Skeletal muscle tissue (tissue), 3 donors: ENCODE measurements at regions not wholly inside any gene's neighbourhood (a gene's known extent, or its start where the extent isn't known, plus 50 kb on each side); places are given as distances from the start of the nearest gene placed in this dataset.

Source experiments
- H3K27ac ChIP-seq: one replicate; pipeline ENCODE4 v1.7.0; 2013; ENCODE audit warnings: mild to moderate bottlenecking, low read depth, low read length, inconsistent platforms
- H3K27me3 ChIP-seq, 3 donors: one replicate each; pipeline ENCODE4 v1.7.0; 2013; ENCODE audit warnings: low read length in 3 of 3; ENCODE audit not compliant: control insufficient read depth in 3 of 3, insufficient read depth in 3 of 3
- H3K36me3 ChIP-seq, 3 donors: one replicate each; pipeline ENCODE4 v1.7.0; 2013; ENCODE audit warnings: low read length in 3 of 3; ENCODE audit not compliant: control insufficient read depth in 3 of 3, insufficient read depth in 3 of 3
- H3K4me1 ChIP-seq, 3 donors: one replicate each; pipeline ENCODE4 v1.7.0; 2013; ENCODE audit warnings: low read length in 3 of 3, mild to moderate bottlenecking in 3 of 3; ENCODE audit not compliant: control insufficient read depth in 3 of 3, insufficient read depth in 3 of 3
- H3K4me3 ChIP-seq, 3 donors: one replicate each; pipeline ENCODE4 v1.7.0; 2013; ENCODE audit warnings: low read length in 3 of 3
- H3K9ac ChIP-seq, 3 donors: one replicate each; pipeline ENCODE4 v1.7.0; 2013; ENCODE audit warnings: low read length in 3 of 3, mild to moderate bottlenecking in 3 of 3, moderate library complexity in 2 of 3, low read depth in 1 of 3
- H3K9me3 ChIP-seq, 3 donors: one replicate each; pipeline ENCODE4 v1.7.0; 2013; ENCODE audit warnings: low read length in 3 of 3; ENCODE audit not compliant: control insufficient read depth in 3 of 3
- donor health status: Osteomylitis.

- no peaks in the 10 kb centered on the region for H3K9me3 ChIP-seq
- H3K36me3 ChIP-seq: no peaks in the 10 kb centered on the region
- H3K9ac ChIP-seq: no peak overlapping the region
- H3K4me3 ChIP-seq: no peak overlapping the region
- no peaks in the 10 kb centered on the region for H3K27me3 ChIP-seq
- H3K27ac ChIP-seq: no peak overlapping the region
- no peaks in the 10 kb centered on the region for H3K4me1 ChIP-seq
These were observed 470.0 kb downstream of the EBF1 start for GRCh38 chr5:158629591-158630312.

GRCh38 chr5:158626718-158627117 is 473.0 kb downstream of the EBF1 start:
- Histone ChIP-seq H3K9me3 (no peaks in the 10 kb centered on the region), H3K27me3 (no peaks in the 10 kb centered on the region), H3K4me1 (no peaks in the 10 kb centered on the region), H3K9ac (no peak overlapping the region), H3K27ac (no peak overlapping the region), H3K4me3 (no peak overlapping the region), H3K36me3 (no peaks in the 10 kb centered on the region)

GRCh38 chr5:158623971-158624370 is 475.7 kb downstream of the EBF1 start:
- Histone ChIP-seq H3K4me1 (peaks cover 0 to 2% (median 0%) of the 10 kb centered on the region in 3 donors), H3K27me3 (no peaks in the 10 kb centered on the region), H3K27ac (no peak overlapping the region), H3K36me3 (no peaks in the 10 kb centered on the region), H3K9me3 (no peaks in the 10 kb centered on the region), H3K4me3 (no peak overlapping the region), H3K9ac (no peak overlapping the region)

GRCh38 chr5:158621391-158621790 is 478.3 kb downstream of the EBF1 start:
- Histone ChIP-seq H3K4me1 (peaks cover 0 to 3% (median 2%) of the 10 kb centered on the region in 3 donors), H3K27ac (no peak overlapping the region)

GRCh38 chr5:158619083-158619788 is 480.5 kb downstream of the EBF1 start:
- no peak overlapping the region for H3K9ac ChIP-seq
- no peak overlapping the region for H3K27ac ChIP-seq
- H3K9me3 ChIP-seq: no peaks in the 10 kb centered on the region
- H3K4me1 ChIP-seq: peaks cover 0 to 3% (median 2%) of the 10 kb centered on the region in 3 donors
- no peak overlapping the region for H3K4me3 ChIP-seq
- no peaks in the 10 kb centered on the region for H3K27me3 ChIP-seq
- H3K36me3 ChIP-seq: no peaks in the 10 kb centered on the region

More at GRCh38 chr5:158621391-158621790, 478.3 kb downstream of the EBF1 start:
- Histone ChIP-seq H3K36me3 (no peaks in the 10 kb centered on the region), H3K9ac (no peak overlapping the region), H3K9me3 (no peaks in the 10 kb centered on the region), H3K4me3 (no peak overlapping the region), H3K27me3 (no peaks in the 10 kb centered on the region)

- Histone ChIP-seq H3K4me1 (peaks cover 0 to 3% (median 2%) of the 10 kb centered on the region in 3 donors), H3K27ac (no peak overlapping the region), H3K27me3 (no peaks in the 10 kb centered on the region), H3K36me3 (no peaks in the 10 kb centered on the region), H3K9ac (no peak overlapping the region), H3K9me3 (no peaks in the 10 kb centered on the region), H3K4me3 (no peak overlapping the region)
These were observed 481.5 kb downstream of the EBF1 start for GRCh38 chr5:158618256-158618655.

GRCh38 chr5:158616707-158617106 is 483.0 kb downstream of the EBF1 start:
- no peaks in the 10 kb centered on the region for H3K27me3 ChIP-seq
- no peak overlapping the region for H3K4me3 ChIP-seq

GRCh38 chr5:158614951-158615350 is 484.8 kb downstream of the EBF1 start:
- H3K4me1 ChIP-seq: peaks cover 0 to 3% (median 2%) of the 10 kb centered on the region in 3 donors
- H3K4me3 ChIP-seq: no peak overlapping the region
- H3K36me3 ChIP-seq: no peaks in the 10 kb centered on the region
- H3K9ac ChIP-seq: no peak overlapping the region
- no peaks in the 10 kb centered on the region for H3K9me3 ChIP-seq
- H3K27me3 ChIP-seq: no peaks in the 10 kb centered on the region
- H3K27ac ChIP-seq: no peak overlapping the region

More at GRCh38 chr5:158616707-158617106, 483.0 kb downstream of the EBF1 start:
- peaks cover 0 to 3% (median 2%) of the 10 kb centered on the region in 3 donors for H3K4me1 ChIP-seq
- H3K36me3 ChIP-seq: no peaks in the 10 kb centered on the region
- H3K9ac ChIP-seq: no peak overlapping the region
- H3K27ac ChIP-seq: no peak overlapping the region
- H3K9me3 ChIP-seq: no peaks in the 10 kb centered on the region

GRCh38 chr5:158611581-158611980 is 488.1 kb downstream of the EBF1 start:
- no peaks in the 10 kb centered on the region for H3K9me3 ChIP-seq

GRCh38 chr5:158610051-158610415 is 489.7 kb downstream of the EBF1 start:
- Histone ChIP-seq H3K27ac (no peak overlapping the region), H3K36me3 (no peaks in the 10 kb centered on the region), H3K4me3 (no peak overlapping the region), H3K9me3 (no peaks in the 10 kb centered on the region), H3K4me1 (no peaks in the 10 kb centered on the region), H3K27me3 (no peaks in the 10 kb centered on the region), H3K9ac (no peak overlapping the region)

More at GRCh38 chr5:158611581-158611980, 488.1 kb downstream of the EBF1 start:
- no peaks in the 10 kb centered on the region for H3K36me3 ChIP-seq
- H3K4me3 ChIP-seq: no peak overlapping the region
- no peak overlapping the region for H3K27ac ChIP-seq
- H3K27me3 ChIP-seq: no peaks in the 10 kb centered on the region
- H3K9ac ChIP-seq: no peak overlapping the region
- no peaks in the 10 kb centered on the region for H3K4me1 ChIP-seq
